Panc1 (cell line): ENCODE measurements at regions not wholly inside any gene's neighbourhood (a gene's known extent, or its start where the extent isn't known, plus 50 kb on each side); places are given as distances from the start of the nearest gene placed in this dataset.

ENCODE experiments used
- ATAC-seq: fragments of 200-7000 bp; cut with Tn5 transposase; 2 replicates; pipeline ENCODE4 v1.9.1; 2020; ENCODE audit warnings: mild to moderate bottlenecking, moderate library complexity
- BruUV-seq: library from RNA; stranded (reverse); fragments of 400-500 nt; replicated peaks from 2 replicates; lab custom pipeline; 2021; lab: Mats Ljungman, UMichigan
- CTCF ChIA-PET: fragments of 300-600 bp; sonication (Branson Sonifier 250); formaldehyde crosslinking; loops from one replicate; lab custom pipeline; 2022; ENCODE audit warnings: antibody characterized with exemption; lab: Charles Lee
- POLR2A ChIA-PET: fragments of 300-600 bp; sonication (Branson Sonifier 250); formaldehyde crosslinking; loops from one replicate; lab custom pipeline; 2022; ENCODE audit warnings: antibody characterized with exemption; lab: Charles Lee
- DNase-seq: peaks from one replicate; pipeline ENCODE4 v3.0.0-alpha.2; 2010; ENCODE audit warnings: low read depth, low spot score
- H3K27ac ChIP-seq: 2 replicates; pipeline ENCODE4 v1.5.1; 2011; ENCODE audit warnings: mild to moderate bottlenecking, low read length, inconsistent platforms
- H3K27me3 ChIP-seq: fragments of 200-500 bp; sonication (Bioruptor generic); 2 replicates; pipeline ENCODE4 v1.6.0; 2014; ENCODE audit warnings: low read length, inconsistent platforms; ENCODE audit not compliant: control insufficient read depth, insufficient read depth
- H3K36me3 ChIP-seq: fragments of 200-500 bp; sonication (Bioruptor generic); 2 replicates; pipeline ENCODE4 v1.5.1; 2014; ENCODE audit warnings: inconsistent platforms, mild to moderate bottlenecking, low read length, moderate library complexity; ENCODE audit not compliant: control insufficient read depth, insufficient read depth
- H3K4me1 ChIP-seq: 2 replicates; pipeline ENCODE4 v1.5.1; 2011; ENCODE audit warnings: inconsistent platforms, mild to moderate bottlenecking, low read length, moderate library complexity; ENCODE audit not compliant: control insufficient read depth, insufficient read depth
- H3K4me3 ChIP-seq, 2 experiments: 2 replicates each; pipeline ENCODE4 v1.5.1; 2011 to 2012; ENCODE audit warnings: low read depth in 2 of 2, low read length in 2 of 2, mild to moderate bottlenecking in 2 of 2, inconsistent platforms in 1 of 2, moderate library complexity in 1 of 2
- H3K9me3 ChIP-seq: fragments of 200-500 bp; sonication (Bioruptor generic); 2 replicates; pipeline ENCODE4 v1.5.1; 2014; ENCODE audit warnings: low read depth, mild to moderate bottlenecking, inconsistent platforms, low read length, moderate library complexity; ENCODE audit not compliant: control insufficient read depth, insufficient read depth
- CTCF ChIP-seq: fragments of 450-650 bp; IDR thresholded peaks from 2 replicates; pipeline ENCODE4 v1.5.1; 2017; ENCODE audit warnings: mild to moderate bottlenecking
- POLR2AphosphoS5 ChIP-seq: IDR thresholded peaks from 2 replicates; pipeline ENCODE4 v1.6.1; 2012; ENCODE audit warnings: mild to moderate bottlenecking, low read depth, low read length, moderate library complexity
- SIN3A ChIP-seq: IDR thresholded peaks from 2 replicates; pipeline ENCODE4 v1.6.1; 2012; ENCODE audit warnings: low read depth, mild to moderate bottlenecking, low read length, moderate library complexity, borderline replicate concordance; ENCODE audit not compliant: insufficient read depth
- TCF7L2 ChIP-seq: IDR thresholded peaks from 2 replicates; pipeline ENCODE4 v1.6.1; 2011; ENCODE audit warnings: mild to moderate bottlenecking, low read depth, low read length, inconsistent platforms
- in situ Hi-C: cut with HindIII; loops from 2 replicates; pipeline ENCODE4 v1.10.0; 2016; ENCODE audit warnings: low sequenced_read_pairs, low pct_unique_long_range_greater_than_20kb
- intact Hi-C: fragments of 100-400 bp; cut with micrococcal nuclease; formaldehyde crosslinking; loops from one replicate; pipeline ENCODE4 v1.10.0; 2022; ENCODE audit not compliant: unreplicated experiment
- TF ChIP-seq, protein P1 (sequence below), 2 experiments: IDR thresholded peaks; 2 replicates each; pipeline ENCODE4 v1.6.1; 2011 to 2012; ENCODE audit warnings: low read depth in 2 of 2, control low read depth in 1 of 2, low read length in 1 of 2, mild to moderate bottlenecking in 1 of 2, moderate library complexity in 1 of 2; ENCODE audit not compliant: insufficient read depth in 1 of 2

DNA sequence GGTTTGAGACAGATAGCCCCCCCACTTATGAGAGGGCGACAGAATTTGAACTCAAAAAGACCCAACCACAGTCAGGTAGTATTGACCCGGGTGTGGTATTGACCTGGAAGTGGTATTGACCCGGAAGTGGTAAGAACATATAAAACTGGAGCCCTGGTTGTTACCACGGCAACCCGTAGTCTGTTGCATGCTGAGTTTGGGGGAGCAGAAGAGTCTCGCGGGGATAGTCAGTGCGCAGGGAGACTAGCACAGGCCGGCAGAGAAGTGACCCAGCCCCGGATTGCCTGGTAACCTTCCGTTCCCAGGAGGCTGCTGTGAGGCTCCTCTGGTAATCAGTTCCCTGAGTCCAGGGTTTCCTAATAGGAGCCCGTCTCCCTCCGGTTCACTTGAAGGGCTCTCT, 96.2 kb downstream of the SNX5 start:
- H3K9me3 ChIP-seq, result no peaks in the 10 kb centered on the region
- no TSS peak for BruUV-seq
- ATAC-seq, result no peak
- intact Hi-C loops, result no loop called here
- CTCF ChIA-PET, result no interaction called here
- TF ChIP-seq POLR2AphosphoS5 (no peak), CTCF (no peak), TCF7L2 (no peak), SIN3A (no peak)
- TF ChIP-seq, protein P1, sequence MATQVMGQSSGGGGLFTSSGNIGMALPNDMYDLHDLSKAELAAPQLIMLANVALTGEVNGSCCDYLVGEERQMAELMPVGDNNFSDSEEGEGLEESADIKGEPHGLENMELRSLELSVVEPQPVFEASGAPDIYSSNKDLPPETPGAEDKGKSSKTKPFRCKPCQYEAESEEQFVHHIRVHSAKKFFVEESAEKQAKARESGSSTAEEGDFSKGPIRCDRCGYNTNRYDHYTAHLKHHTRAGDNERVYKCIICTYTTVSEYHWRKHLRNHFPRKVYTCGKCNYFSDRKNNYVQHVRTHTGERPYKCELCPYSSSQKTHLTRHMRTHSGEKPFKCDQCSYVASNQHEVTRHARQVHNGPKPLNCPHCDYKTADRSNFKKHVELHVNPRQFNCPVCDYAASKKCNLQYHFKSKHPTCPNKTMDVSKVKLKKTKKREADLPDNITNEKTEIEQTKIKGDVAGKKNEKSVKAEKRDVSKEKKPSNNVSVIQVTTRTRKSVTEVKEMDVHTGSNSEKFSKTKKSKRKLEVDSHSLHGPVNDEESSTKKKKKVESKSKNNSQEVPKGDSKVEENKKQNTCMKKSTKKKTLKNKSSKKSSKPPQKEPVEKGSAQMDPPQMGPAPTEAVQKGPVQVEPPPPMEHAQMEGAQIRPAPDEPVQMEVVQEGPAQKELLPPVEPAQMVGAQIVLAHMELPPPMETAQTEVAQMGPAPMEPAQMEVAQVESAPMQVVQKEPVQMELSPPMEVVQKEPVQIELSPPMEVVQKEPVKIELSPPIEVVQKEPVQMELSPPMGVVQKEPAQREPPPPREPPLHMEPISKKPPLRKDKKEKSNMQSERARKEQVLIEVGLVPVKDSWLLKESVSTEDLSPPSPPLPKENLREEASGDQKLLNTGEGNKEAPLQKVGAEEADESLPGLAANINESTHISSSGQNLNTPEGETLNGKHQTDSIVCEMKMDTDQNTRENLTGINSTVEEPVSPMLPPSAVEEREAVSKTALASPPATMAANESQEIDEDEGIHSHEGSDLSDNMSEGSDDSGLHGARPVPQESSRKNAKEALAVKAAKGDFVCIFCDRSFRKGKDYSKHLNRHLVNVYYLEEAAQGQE (IDR thresholded peaks at IDR 0.05; ENCODE audit: insufficient read depth in 1 of 2, low read depth in 2 of 2, low read length in 1 of 2), result no peak
- no peak overlapping the region for H3K4me3 ChIP-seq
- no peak for DNase-seq
- no peaks in the 10 kb centered on the region; the same call in 1 of the 2 replicates for H3K4me1 ChIP-seq
- POLR2A ChIA-PET, result no interaction called here
- in situ Hi-C loops, result no loop called here
- no peak overlapping the region for H3K27ac ChIP-seq
- no peaks in the 10 kb centered on the region for H3K36me3 ChIP-seq
- H3K27me3 ChIP-seq, result peaks cover 5% of the 10 kb centered on the region; the same call in 1 of the 2 replicates

DNA sequence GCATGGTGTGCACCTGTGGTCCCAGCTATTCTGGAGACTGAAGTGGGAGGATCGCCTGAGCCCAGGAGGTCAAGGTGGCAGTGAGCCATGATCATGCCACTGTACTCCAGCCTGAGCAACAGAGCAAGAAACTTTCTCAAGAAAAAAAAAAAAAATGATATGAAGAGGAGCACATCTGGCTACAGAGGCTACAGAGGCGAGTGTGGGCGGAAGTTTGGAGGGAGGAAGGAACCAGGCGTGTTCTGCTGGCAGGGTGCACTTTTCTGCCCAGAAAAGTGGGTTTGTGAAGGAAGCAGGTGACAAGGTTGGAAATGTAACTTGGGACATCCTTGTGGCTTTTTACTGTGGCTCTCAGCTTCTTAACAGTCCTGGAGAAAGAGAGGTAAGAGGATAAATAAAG, 96.7 kb downstream of the SNX5 start:
- Histone ChIP-seq H3K36me3 (no peaks in the 10 kb centered on the region), H3K9me3 (no peaks in the 10 kb centered on the region), H3K27ac (no peak overlapping the region), H3K27me3 (peaks cover 5% of the 10 kb centered on the region; the same call in 1 of the 2 replicates), H3K4me3 (no peak overlapping the region), H3K4me1 (no peaks in the 10 kb centered on the region; the same call in 1 of the 2 replicates)
- POLR2A ChIA-PET, result no interaction called here
- in situ Hi-C loops, result no loop called here
- DNase-seq, result no peak
- no peak for ATAC-seq
- CTCF ChIA-PET, result no interaction called here
- intact Hi-C loops, result no loop called here
- no TSS peak for BruUV-seq
- TF ChIP-seq TCF7L2 (no peak), POLR2AphosphoS5 (no peak), SIN3A (no peak)

- H3K4me3 ChIP-seq, result no peak overlapping the region
- peaks cover 5% of the 10 kb centered on the region; the same call in 1 of the 2 replicates for H3K27me3 ChIP-seq
- TF ChIP-seq, protein P1 (IDR thresholded peaks at IDR 0.05; ENCODE audit: insufficient read depth in 1 of 2, low read depth in 2 of 2, low read length in 1 of 2), result no peak
- TF ChIP-seq CTCF (no peak), POLR2AphosphoS5 (no peak), SIN3A (no peak), TCF7L2 (no peak)
- ATAC-seq (no peak), DNase-seq (no peak)
- no peaks in the 10 kb centered on the region for H3K36me3 ChIP-seq
- in situ Hi-C loops, result no loop called here
- H3K27ac ChIP-seq, result no peak overlapping the region
- no peaks in the 10 kb centered on the region; the same call in 1 of the 2 replicates for H3K4me1 ChIP-seq
- intact Hi-C loops, result no loop called here
- no TSS peak for BruUV-seq
- no peaks in the 10 kb centered on the region for H3K9me3 ChIP-seq
- ChIA-PET POLR2A (no interaction called here), CTCF (no interaction called here)
Measured at GRCh38 chr20:17871181-17871580, 97.4 kb downstream of the SNX5 start.
